ENCODE measurements at regions not wholly inside any gene's neighbourhood (a gene's known extent, or its start where the extent isn't known, plus 50 kb on each side); places are given as distances from the start of the nearest gene placed in this dataset.

DNA sequence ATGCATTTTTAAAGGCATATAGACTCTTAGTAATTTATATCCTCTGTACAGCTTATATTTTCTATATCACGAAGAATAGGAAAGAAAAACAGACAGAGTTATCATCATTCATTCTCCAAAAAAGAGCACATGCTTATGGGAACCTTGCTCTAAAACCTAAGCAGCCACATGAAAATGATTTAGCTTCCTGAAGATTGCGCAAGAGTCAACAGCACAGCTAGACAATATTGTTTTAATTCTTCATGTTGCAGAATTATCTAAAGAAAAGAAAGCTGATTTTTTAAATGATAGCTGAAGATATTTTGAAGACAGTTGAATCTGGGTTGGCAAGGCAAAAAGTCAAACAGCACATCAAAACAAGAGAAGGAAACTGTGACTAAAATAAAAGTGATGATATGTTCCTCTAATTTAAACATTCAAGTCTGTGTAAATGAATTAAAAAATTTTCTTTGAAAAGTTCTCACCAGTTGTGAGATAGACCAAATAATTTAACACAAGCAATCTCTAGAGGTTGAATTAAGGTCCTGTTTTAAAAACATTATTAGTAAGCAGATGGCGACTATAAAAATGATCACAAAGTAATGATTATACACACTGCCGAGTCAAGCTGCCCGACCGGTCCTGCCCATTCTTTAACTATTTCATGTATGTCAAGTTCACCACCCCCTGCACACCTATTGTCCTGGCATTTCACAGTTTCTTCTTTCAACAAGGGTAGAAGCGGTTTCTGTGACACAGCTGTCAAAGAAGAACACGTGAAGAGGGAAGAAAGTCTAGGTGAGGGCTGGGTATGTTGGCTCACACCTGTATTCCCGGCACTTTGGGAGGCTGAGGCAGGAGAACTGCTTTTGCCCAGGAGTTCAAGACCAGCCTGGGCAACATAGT is 74.2 kb upstream of the BHLHE40 start:
- Histone ChIP-seq H3K9me3 (ENCODE audit: insufficient read depth, low read depth, low read length) (no peaks in the 10 kb centered on the region), H3K18ac (ENCODE audit: low read length) (peak overlapping the region; percentile 68), H4K8ac (ENCODE audit: low read depth, low read length) (no peak overlapping the region), H4K12ac (ENCODE audit: low read depth, low read length) (no peak overlapping the region), H3K23ac (ENCODE audit: low read length) (no peak overlapping the region), H2AK5ac (ENCODE audit: low read length) (peak overlapping the region; percentile 42), H2AFZ (ENCODE audit: insufficient read depth, low read length, poor library complexity) (no peak overlapping the region), H3K79me1 (ENCODE audit: low read length) (peaks cover 9% of the 10 kb centered on the region), H4K91ac (ENCODE audit: low read depth, low read length) (peak overlapping the region; percentile 33), H3K79me2 (ENCODE audit: control insufficient read depth, insufficient read depth, low read length, poor library complexity) (no peaks in the 10 kb centered on the region), H3K4ac (ENCODE audit: low read depth, low read length) (no peak overlapping the region), H2BK12ac (ENCODE audit: low read length) (no peak overlapping the region), H3K4me3 (ENCODE audit: low read depth, low read length) (no peak overlapping the region), H2BK120ac (ENCODE audit: insufficient read depth, low read length, poor library complexity) (peak overlapping the region; percentile 56), H3K14ac (ENCODE audit: low read length) (no peak overlapping the region), H2BK5ac (ENCODE audit: low read depth, low read length, poor library complexity) (peak overlapping the region; percentile 74), H3K27ac (ENCODE audit: low read depth, low read length) (no peak overlapping the region), H3K4me1 (ENCODE audit: control insufficient read depth in 1 of 2, insufficient read depth in 2 of 2, low read length in 2 of 2) (peaks cover 12 to 15% of the 10 kb centered on the region in 2 experiments), H3K27me3 (ENCODE audit: insufficient read depth, low read length) (no peaks in the 10 kb centered on the region), H3K36me3 (ENCODE audit: control insufficient read depth in 1 of 2, insufficient read depth in 2 of 2, low read length in 2 of 2) (no peaks in the 10 kb centered on the region), H3K4me2 (ENCODE audit: low read length) (no peak overlapping the region), H3K9ac (ENCODE audit: low read length) (no peak overlapping the region)
- peak in 1 of 2 donors; percentile 33 for DNase-seq
- no CpG with 5 or more reads among the region's 9 CpGs for WGBS (ENCODE audit: extremely low coverage, insufficient coverage, insufficient read length)

GRCh38 chr3:4906107-4906621 is 73.1 kb upstream of the BHLHE40 start:
- no peak overlapping the region for H4K8ac ChIP-seq (ENCODE audit: low read depth, low read length)
- DNase-seq: no peak
- peaks cover 9 to 11% of the 10 kb centered on the region in 2 experiments for H3K4me1 ChIP-seq (ENCODE audit: control insufficient read depth in 1 of 2, insufficient read depth in 2 of 2, low read length in 2 of 2)
- H3K79me1 ChIP-seq (ENCODE audit: low read length): peaks cover 7% of the 10 kb centered on the region
- H3K23ac ChIP-seq (ENCODE audit: low read length): no peak overlapping the region
- no peak overlapping the region for H3K18ac ChIP-seq (ENCODE audit: low read length)
- no peak overlapping the region for H3K9ac ChIP-seq (ENCODE audit: low read length)
- no peak overlapping the region for H3K4me3 ChIP-seq (ENCODE audit: low read depth, low read length)
- no peak overlapping the region for H2AK5ac ChIP-seq (ENCODE audit: low read length)
- H4K12ac ChIP-seq (ENCODE audit: low read depth, low read length): no peak overlapping the region
- H2BK120ac ChIP-seq (ENCODE audit: insufficient read depth, low read length, poor library complexity): no peak overlapping the region
- H2BK5ac ChIP-seq (ENCODE audit: low read depth, low read length, poor library complexity): no peak overlapping the region
- H4K91ac ChIP-seq (ENCODE audit: low read depth, low read length): no peak overlapping the region
- H3K27me3 ChIP-seq (ENCODE audit: insufficient read depth, low read length): no peaks in the 10 kb centered on the region
- no peaks in the 10 kb centered on the region for H3K36me3 ChIP-seq (ENCODE audit: control insufficient read depth in 1 of 2, insufficient read depth in 2 of 2, low read length in 2 of 2)
- H3K9me3 ChIP-seq (ENCODE audit: insufficient read depth, low read depth, low read length): no peaks in the 10 kb centered on the region
- no peaks in the 10 kb centered on the region for H3K79me2 ChIP-seq (ENCODE audit: control insufficient read depth, insufficient read depth, low read length, poor library complexity)
- H2AFZ ChIP-seq (ENCODE audit: insufficient read depth, low read length, poor library complexity): no peak overlapping the region
- H3K14ac ChIP-seq (ENCODE audit: low read length): no peak overlapping the region
- H2BK12ac ChIP-seq (ENCODE audit: low read length): no peak overlapping the region
- no CpG with 5 or more reads among the region's 3 CpGs for WGBS (ENCODE audit: extremely low coverage, insufficient coverage, insufficient read length)
- H3K4me2 ChIP-seq (ENCODE audit: low read length): peak overlapping the region; percentile 17
- no peak overlapping the region for H3K4ac ChIP-seq (ENCODE audit: low read depth, low read length)
- H3K27ac ChIP-seq (ENCODE audit: low read depth, low read length): no peak overlapping the region

GRCh38 chr3:4907050-4907449 is 72.2 kb upstream of the BHLHE40 start:
- Histone ChIP-seq H4K12ac (ENCODE audit: low read depth, low read length) (no peak overlapping the region), H3K14ac (ENCODE audit: low read length) (no peak overlapping the region), H2BK120ac (ENCODE audit: insufficient read depth, low read length, poor library complexity) (no peak overlapping the region), H2BK12ac (ENCODE audit: low read length) (no peak overlapping the region), H3K9ac (ENCODE audit: low read length) (no peak overlapping the region), H3K27ac (ENCODE audit: low read depth, low read length) (no peak overlapping the region), H3K9me3 (ENCODE audit: insufficient read depth, low read depth, low read length) (no peaks in the 10 kb centered on the region), H3K79me1 (ENCODE audit: low read length) (peaks cover 4% of the 10 kb centered on the region), H2AFZ (ENCODE audit: insufficient read depth, low read length, poor library complexity) (no peak overlapping the region), H2BK5ac (ENCODE audit: low read depth, low read length, poor library complexity) (peak overlapping the region; percentile 37), H3K4me3 (ENCODE audit: low read depth, low read length) (no peak overlapping the region), H3K23ac (ENCODE audit: low read length) (no peak overlapping the region), H3K36me3 (ENCODE audit: control insufficient read depth in 1 of 2, insufficient read depth in 2 of 2, low read length in 2 of 2) (no peaks in the 10 kb centered on the region), H3K79me2 (ENCODE audit: control insufficient read depth, insufficient read depth, low read length, poor library complexity) (no peaks in the 10 kb centered on the region), H3K4ac (ENCODE audit: low read depth, low read length) (no peak overlapping the region), H4K8ac (ENCODE audit: low read depth, low read length) (no peak overlapping the region), H3K18ac (ENCODE audit: low read length) (no peak overlapping the region), H4K91ac (ENCODE audit: low read depth, low read length) (no peak overlapping the region), H2AK5ac (ENCODE audit: low read length) (no peak overlapping the region), H3K4me2 (ENCODE audit: low read length) (no peak overlapping the region), H3K4me1 (ENCODE audit: control insufficient read depth in 1 of 2, insufficient read depth in 2 of 2, low read length in 2 of 2) (peaks cover 5 to 11% of the 10 kb centered on the region in 2 experiments), H3K27me3 (ENCODE audit: insufficient read depth, low read length) (no peaks in the 10 kb centered on the region)
- no CpG with 5 or more reads among the region's 1 CpG for WGBS (ENCODE audit: extremely low coverage, insufficient coverage, insufficient read length)
- DNase-seq: no peak

GRCh38 chr3:4907643-4908432 is 71.4 kb upstream of the BHLHE40 start:
- no peak overlapping the region for H4K12ac ChIP-seq (ENCODE audit: low read depth, low read length)
- H3K36me3 ChIP-seq (ENCODE audit: control insufficient read depth in 1 of 2, insufficient read depth in 2 of 2, low read length in 2 of 2): no peaks in the 10 kb centered on the region
- H3K14ac ChIP-seq (ENCODE audit: low read length): no peak overlapping the region
- H3K4ac ChIP-seq (ENCODE audit: low read depth, low read length): no peak overlapping the region
- no peak overlapping the region for H2AK5ac ChIP-seq (ENCODE audit: low read length)
- peaks cover 5 to 11% of the 10 kb centered on the region in 2 experiments for H3K4me1 ChIP-seq (ENCODE audit: control insufficient read depth in 1 of 2, insufficient read depth in 2 of 2, low read length in 2 of 2)
- H3K79me1 ChIP-seq (ENCODE audit: low read length): peaks cover 4% of the 10 kb centered on the region
- no peak for DNase-seq
- H3K9ac ChIP-seq (ENCODE audit: low read length): no peak overlapping the region
- H2AFZ ChIP-seq (ENCODE audit: insufficient read depth, low read length, poor library complexity): no peak overlapping the region
- no peak overlapping the region for H4K8ac ChIP-seq (ENCODE audit: low read depth, low read length)
- H4K91ac ChIP-seq (ENCODE audit: low read depth, low read length): peak overlapping the region; percentile 2
- H2BK5ac ChIP-seq (ENCODE audit: low read depth, low read length, poor library complexity): no peak overlapping the region
- H2BK12ac ChIP-seq (ENCODE audit: low read length): no peak overlapping the region
- H3K4me2 ChIP-seq (ENCODE audit: low read length): no peak overlapping the region
- 100% methylated on average over 1 of the region's 7 CpGs for WGBS (ENCODE audit: extremely low coverage, insufficient coverage, insufficient read length)
- no peak overlapping the region for H3K27ac ChIP-seq (ENCODE audit: low read depth, low read length)
- H3K23ac ChIP-seq (ENCODE audit: low read length): no peak overlapping the region
- no peaks in the 10 kb centered on the region for H3K9me3 ChIP-seq (ENCODE audit: insufficient read depth, low read depth, low read length)
- H2BK120ac ChIP-seq (ENCODE audit: insufficient read depth, low read length, poor library complexity): no peak overlapping the region
- H3K4me3 ChIP-seq (ENCODE audit: low read depth, low read length): no peak overlapping the region
- no peaks in the 10 kb centered on the region for H3K27me3 ChIP-seq (ENCODE audit: insufficient read depth, low read length)
- H3K79me2 ChIP-seq (ENCODE audit: control insufficient read depth, insufficient read depth, low read length, poor library complexity): no peaks in the 10 kb centered on the region
- no peak overlapping the region for H3K18ac ChIP-seq (ENCODE audit: low read length)

Data from trophoblast cell (in vitro differentiated cells and primary cell).